ENCODE measurements at regions not wholly inside any gene's neighbourhood (a gene's known extent, or its start where the extent isn't known, plus 50 kb on each side); places are given as distances from the start of the nearest gene placed in this dataset.
A peak's percentile ranks its signal among the peaks of the same experiment; 100 is the strongest.

DNA sequence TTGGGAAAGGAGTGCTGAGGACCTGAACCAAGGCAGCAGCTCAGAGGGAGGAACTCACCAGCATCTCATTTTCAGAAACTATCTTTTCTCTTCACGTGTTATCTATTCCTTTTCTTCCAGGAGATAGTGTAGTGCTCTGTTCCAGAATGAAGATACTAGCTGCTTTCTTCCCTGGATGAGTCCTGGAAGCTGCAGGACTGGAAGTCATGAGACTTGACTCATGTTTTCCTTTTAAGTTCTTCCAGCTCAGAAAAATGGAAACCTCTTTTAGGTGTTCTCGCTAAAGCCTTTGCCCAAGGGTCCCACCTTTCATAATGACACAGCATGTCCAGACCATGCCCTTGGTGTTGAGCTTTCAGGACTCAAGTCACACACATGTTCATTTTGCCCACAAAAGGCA lies 106.7 kb downstream of the UNC5CL start:
- 77 to 91% (median 88%) methylated on average over 2 of the region's 2 CpGs for WGBS, 3 donors
- FAIRE-seq (no peak), DNase-seq (no peak)
- H3K4me1 ChIP-seq (ENCODE audit: control insufficient read depth in 3 of 3, insufficient read depth in 2 of 3, low read depth in 1 of 3, low read length in 2 of 3) = peaks cover 0 to 10% (median 0%) of the 10 kb centered on the region in 3 donors
- no peaks in the 10 kb centered on the region for H3K9me3 ChIP-seq (ENCODE audit: control insufficient read depth in 2 of 2, insufficient read depth in 1 of 2, low read depth in 1 of 2, low read length in 1 of 2)
- H3K27ac ChIP-seq (ENCODE audit: low read depth in 1 of 3, low read length in 2 of 3) = no peak overlapping the region
- no peaks in the 10 kb centered on the region for H3K27me3 ChIP-seq (ENCODE audit: control insufficient read depth in 3 of 3, insufficient read depth in 3 of 3, low read length in 3 of 3)
- no peak overlapping the region for H3K4me3 ChIP-seq (ENCODE audit: low read depth in 1 of 3, low read length in 3 of 3)
- H3K36me3 ChIP-seq (ENCODE audit: control insufficient read depth in 3 of 3, insufficient read depth in 2 of 3, low read depth in 1 of 3, low read length in 3 of 3) = no peaks in the 10 kb centered on the region

DNA sequence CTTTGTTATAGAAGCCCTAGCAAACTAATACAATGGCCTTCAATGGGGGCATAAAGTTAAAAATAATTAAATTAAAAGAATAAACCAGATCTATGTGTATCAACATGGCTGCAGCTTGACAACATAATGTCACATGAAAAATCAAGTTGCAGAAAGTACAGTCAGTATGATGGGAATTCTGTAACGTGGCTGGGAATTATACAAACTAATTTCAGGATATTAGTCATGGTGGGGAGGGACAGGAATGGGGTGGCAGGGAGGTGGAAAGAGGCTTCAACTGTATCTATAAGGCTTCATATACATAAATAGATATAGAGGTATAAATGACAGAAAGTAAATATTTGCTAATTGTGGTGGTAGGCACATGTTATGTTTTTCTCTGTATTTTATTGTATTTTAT lies 107.1 kb downstream of the UNC5CL start:
- Histone ChIP-seq H3K36me3 (ENCODE audit: control insufficient read depth in 3 of 3, insufficient read depth in 2 of 3, low read depth in 1 of 3, low read length in 3 of 3) (no peaks in the 10 kb centered on the region), H3K27me3 (ENCODE audit: control insufficient read depth in 3 of 3, insufficient read depth in 3 of 3, low read length in 3 of 3) (no peaks in the 10 kb centered on the region), H3K4me3 (ENCODE audit: low read depth in 1 of 3, low read length in 3 of 3) (no peak overlapping the region), H3K9me3 (ENCODE audit: control insufficient read depth in 2 of 2, insufficient read depth in 1 of 2, low read depth in 1 of 2, low read length in 1 of 2) (no peaks in the 10 kb centered on the region), H3K27ac (ENCODE audit: low read depth in 1 of 3, low read length in 2 of 3) (no peak overlapping the region), H3K4me1 (ENCODE audit: control insufficient read depth in 3 of 3, insufficient read depth in 2 of 3, low read depth in 1 of 3, low read length in 2 of 3) (peaks cover 0 to 10% (median 0%) of the 10 kb centered on the region in 3 donors)
- FAIRE-seq (no peak), DNase-seq (no peak)
- WGBS, 3 donors = 58 to 67% (median 66%) methylated on average over 1 of the region's 1 CpG

DNA sequence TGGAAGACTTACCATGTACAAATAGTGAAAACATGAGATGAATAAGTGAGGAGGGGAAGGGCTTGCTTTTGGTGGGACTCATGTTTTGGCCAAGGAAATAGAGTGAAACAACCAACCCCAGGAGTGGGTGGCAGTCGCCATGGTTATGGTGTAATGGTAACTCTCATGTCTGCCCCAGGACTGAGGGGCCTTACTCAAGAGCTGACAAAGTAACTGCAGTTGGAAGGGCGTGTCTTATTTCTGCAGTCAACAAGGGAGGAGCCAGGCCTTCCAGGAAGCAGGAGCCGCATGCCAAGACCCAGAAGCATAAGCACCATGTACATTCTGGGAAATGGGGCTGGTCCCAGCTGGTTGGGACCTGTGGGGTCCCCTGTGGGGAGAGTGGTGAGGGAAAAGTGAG lies 108.5 kb downstream of the UNC5CL start:
- 53 to 68% (median 55%) methylated on average over 3 of the region's 3 CpGs for WGBS, 3 donors

DNA sequence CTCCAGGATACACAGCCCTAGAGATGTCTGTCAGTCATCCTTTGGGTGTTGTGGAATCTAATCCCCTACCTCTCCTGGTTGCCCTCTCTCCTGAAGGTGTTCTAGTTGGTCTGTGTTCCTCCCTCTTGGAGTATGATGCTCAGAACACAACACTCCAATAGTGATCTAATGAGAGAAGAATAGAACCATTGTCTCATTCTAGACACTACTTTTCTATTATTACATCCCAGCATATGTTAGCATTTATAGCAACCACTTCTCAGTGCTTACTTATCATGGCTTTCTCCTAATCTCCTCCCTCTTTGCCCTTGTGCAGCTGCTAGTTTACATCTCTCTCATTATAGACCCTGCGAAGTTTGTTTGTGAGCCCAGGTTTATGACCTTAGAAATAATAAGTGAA lies 109.0 kb downstream of the UNC5CL start:
- FAIRE-seq (no peak), DNase-seq (no peak)
- Histone ChIP-seq H3K27me3 (ENCODE audit: control insufficient read depth in 3 of 3, insufficient read depth in 3 of 3, low read length in 3 of 3) (no peaks in the 10 kb centered on the region), H3K4me1 (ENCODE audit: control insufficient read depth in 3 of 3, insufficient read depth in 2 of 3, low read depth in 1 of 3, low read length in 2 of 3) (peaks cover 0 to 10% (median 0%) of the 10 kb centered on the region in 3 donors), H3K9me3 (ENCODE audit: control insufficient read depth in 2 of 2, insufficient read depth in 1 of 2, low read depth in 1 of 2, low read length in 1 of 2) (no peaks in the 10 kb centered on the region), H3K36me3 (ENCODE audit: control insufficient read depth in 3 of 3, insufficient read depth in 2 of 3, low read depth in 1 of 3, low read length in 3 of 3) (no peaks in the 10 kb centered on the region), H3K27ac (ENCODE audit: low read depth in 1 of 3, low read length in 2 of 3) (peak overlapping the region in 1 of 3 donors; percentile 66), H3K4me3 (ENCODE audit: low read depth in 1 of 3, low read length in 3 of 3) (no peak overlapping the region)
- 36 to 73% (median 55%) methylated on average over 1 of the region's 1 CpG for WGBS, 3 donors

More for the DNA sequence above, 108.5 kb downstream of the UNC5CL start:
- Histone ChIP-seq H3K36me3 (ENCODE audit: control insufficient read depth in 3 of 3, insufficient read depth in 2 of 3, low read depth in 1 of 3, low read length in 3 of 3) (no peaks in the 10 kb centered on the region), H3K27me3 (ENCODE audit: control insufficient read depth in 3 of 3, insufficient read depth in 3 of 3, low read length in 3 of 3) (no peaks in the 10 kb centered on the region), H3K27ac (ENCODE audit: low read depth in 1 of 3, low read length in 2 of 3) (peak overlapping the region in 1 of 3 donors; percentile 66), H3K4me1 (ENCODE audit: control insufficient read depth in 3 of 3, insufficient read depth in 2 of 3, low read depth in 1 of 3, low read length in 2 of 3) (peaks cover 0 to 10% (median 0%) of the 10 kb centered on the region in 3 donors), H3K4me3 (ENCODE audit: low read depth in 1 of 3, low read length in 3 of 3) (no peak overlapping the region), H3K9me3 (ENCODE audit: control insufficient read depth in 2 of 2, insufficient read depth in 1 of 2, low read depth in 1 of 2, low read length in 1 of 2) (no peaks in the 10 kb centered on the region)
- FAIRE-seq = no peak
- DNase-seq = peak; percentile 35 to 81

DNA sequence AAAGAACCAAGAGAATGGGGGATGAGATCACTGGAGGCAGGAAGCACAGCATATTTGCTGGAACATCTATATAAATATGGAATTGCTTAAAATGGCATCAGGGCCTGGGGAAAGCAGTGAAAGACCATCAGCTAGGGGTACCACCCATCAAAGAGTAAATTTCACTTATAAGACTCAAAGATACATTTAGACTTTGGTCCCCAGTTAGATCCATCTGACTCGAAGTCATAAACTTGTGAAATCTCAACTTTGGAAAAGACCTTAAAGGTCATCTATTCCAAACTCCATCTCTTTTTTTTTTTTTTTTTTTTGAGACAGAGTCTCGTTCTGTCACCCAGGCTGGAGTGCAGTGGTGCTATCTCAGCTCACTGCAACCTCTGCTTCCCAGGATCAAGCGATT lies 109.8 kb downstream of the UNC5CL start:
- Histone ChIP-seq H3K27ac (ENCODE audit: low read depth in 1 of 3, low read length in 2 of 3) (peak overlapping the region in 1 of 3 donors; percentile 62), H3K9me3 (ENCODE audit: control insufficient read depth in 2 of 2, insufficient read depth in 1 of 2, low read depth in 1 of 2, low read length in 1 of 2) (no peaks in the 10 kb centered on the region), H3K36me3 (ENCODE audit: control insufficient read depth in 3 of 3, insufficient read depth in 2 of 3, low read depth in 1 of 3, low read length in 3 of 3) (no peaks in the 10 kb centered on the region), H3K4me1 (ENCODE audit: control insufficient read depth in 3 of 3, insufficient read depth in 2 of 3, low read depth in 1 of 3, low read length in 2 of 3) (peaks cover 0 to 10% (median 0%) of the 10 kb centered on the region in 3 donors), H3K4me3 (ENCODE audit: low read depth in 1 of 3, low read length in 3 of 3) (no peak overlapping the region), H3K27me3 (ENCODE audit: control insufficient read depth in 3 of 3, insufficient read depth in 3 of 3, low read length in 3 of 3) (no peaks in the 10 kb centered on the region)
- 42 to 71% (median 46%) methylated on average over 3 of the region's 3 CpGs for WGBS, 3 donors
- FAIRE-seq = no peak
- DNase-seq = peak in 1 of 2 donors; percentile 72

DNA sequence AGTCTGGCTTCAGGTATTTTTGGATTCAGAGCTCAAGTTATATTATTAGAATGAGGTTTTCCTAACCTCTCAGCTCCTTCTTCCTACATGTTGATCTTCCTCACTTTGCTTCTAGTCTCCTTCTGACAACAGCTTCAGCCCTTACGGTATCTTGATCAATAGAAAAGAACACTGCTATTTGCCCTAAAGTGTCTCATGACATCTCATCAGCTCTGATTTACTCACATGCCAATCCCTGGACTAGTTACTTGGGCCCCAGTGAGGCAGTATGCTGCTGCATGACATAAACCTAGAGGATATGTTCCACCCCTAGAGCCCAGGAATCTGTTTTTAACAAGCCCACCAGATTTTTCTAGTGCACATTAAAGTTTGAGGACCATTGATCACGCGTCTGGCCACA lies 110.3 kb downstream of the UNC5CL start:
- 94 to 96% (median 95%) methylated on average over 3 of the region's 3 CpGs for WGBS, 3 donors
- FAIRE-seq (no peak), DNase-seq (peak in 1 of 2 donors; percentile 60)
- Histone ChIP-seq H3K4me3 (ENCODE audit: low read depth in 1 of 3, low read length in 3 of 3) (no peak overlapping the region), H3K9me3 (ENCODE audit: control insufficient read depth in 2 of 2, insufficient read depth in 1 of 2, low read depth in 1 of 2, low read length in 1 of 2) (no peaks in the 10 kb centered on the region), H3K27ac (ENCODE audit: low read depth in 1 of 3, low read length in 2 of 3) (peak overlapping the region in 1 of 3 donors; percentile 62), H3K36me3 (ENCODE audit: control insufficient read depth in 3 of 3, insufficient read depth in 2 of 3, low read depth in 1 of 3, low read length in 3 of 3) (no peaks in the 10 kb centered on the region), H3K4me1 (ENCODE audit: control insufficient read depth in 3 of 3, insufficient read depth in 2 of 3, low read depth in 1 of 3, low read length in 2 of 3) (peaks cover 0 to 10% (median 0%) of the 10 kb centered on the region in 3 donors), H3K27me3 (ENCODE audit: control insufficient read depth in 3 of 3, insufficient read depth in 3 of 3, low read length in 3 of 3) (no peaks in the 10 kb centered on the region)

DNA sequence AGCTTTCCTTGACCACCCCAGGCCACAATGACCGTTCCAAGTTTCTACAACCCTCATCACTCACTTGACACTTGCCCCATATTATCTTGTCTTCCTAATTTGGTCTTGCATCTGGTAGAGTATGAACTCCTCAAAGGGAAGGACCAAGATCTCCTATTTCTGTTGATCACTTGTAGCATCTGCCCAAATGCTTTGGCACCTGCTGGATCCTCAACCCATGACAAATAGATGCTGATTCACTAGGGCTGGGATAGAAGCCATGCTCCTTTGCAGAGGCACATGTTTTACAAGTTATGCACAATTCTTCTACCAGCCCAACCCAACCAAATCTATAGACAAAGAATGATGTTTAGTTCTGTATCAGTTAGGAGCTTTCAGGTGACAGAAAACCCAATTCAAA lies 110.7 kb downstream of the UNC5CL start:
- Histone ChIP-seq H3K27ac (ENCODE audit: low read depth in 1 of 3, low read length in 2 of 3) (peak overlapping the region in 1 of 3 donors; percentile 18), H3K36me3 (ENCODE audit: control insufficient read depth in 3 of 3, insufficient read depth in 2 of 3, low read depth in 1 of 3, low read length in 3 of 3) (no peaks in the 10 kb centered on the region), H3K4me1 (ENCODE audit: control insufficient read depth in 3 of 3, insufficient read depth in 2 of 3, low read depth in 1 of 3, low read length in 2 of 3) (peaks cover 0 to 10% (median 0%) of the 10 kb centered on the region in 3 donors), H3K9me3 (ENCODE audit: control insufficient read depth in 2 of 2, insufficient read depth in 1 of 2, low read depth in 1 of 2, low read length in 1 of 2) (no peaks in the 10 kb centered on the region), H3K4me3 (ENCODE audit: low read depth in 1 of 3, low read length in 3 of 3) (no peak overlapping the region), H3K27me3 (ENCODE audit: control insufficient read depth in 3 of 3, insufficient read depth in 3 of 3, low read length in 3 of 3) (no peaks in the 10 kb centered on the region)
- DNase-seq (no peak), FAIRE-seq (no peak)
- 81 to 95% (median 93%) methylated on average over 1 of the region's 1 CpG for WGBS, 3 donors

DNA sequence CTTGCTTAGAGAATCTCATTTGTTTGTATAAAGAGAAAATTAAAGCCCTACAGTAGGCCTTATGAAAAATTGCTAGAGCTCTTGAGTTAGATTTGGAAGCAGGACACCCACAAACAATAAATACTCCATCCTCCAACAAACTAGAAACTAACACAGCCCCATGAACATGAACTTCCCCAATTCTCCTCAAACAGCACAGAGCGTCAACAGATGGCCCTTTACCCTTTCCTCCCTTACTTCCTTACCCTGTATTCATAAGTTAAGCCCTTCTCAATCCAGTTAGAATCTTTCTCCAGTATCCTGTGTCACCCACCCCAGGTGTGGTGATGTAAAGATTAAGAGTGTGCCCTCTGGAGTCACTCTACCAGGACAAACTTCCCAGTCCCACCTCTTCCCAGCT lies 113.7 kb downstream of the UNC5CL start:
- Histone ChIP-seq H3K27me3 (ENCODE audit: control insufficient read depth in 3 of 3, insufficient read depth in 3 of 3, low read length in 3 of 3) (no peaks in the 10 kb centered on the region), H3K27ac (ENCODE audit: low read depth in 1 of 3, low read length in 2 of 3) (no peak overlapping the region), H3K36me3 (ENCODE audit: control insufficient read depth in 3 of 3, insufficient read depth in 2 of 3, low read depth in 1 of 3, low read length in 3 of 3) (no peaks in the 10 kb centered on the region), H3K4me1 (ENCODE audit: control insufficient read depth in 3 of 3, insufficient read depth in 2 of 3, low read depth in 1 of 3, low read length in 2 of 3) (peaks cover 0 to 7% (median 0%) of the 10 kb centered on the region in 3 donors), H3K4me3 (ENCODE audit: low read depth in 1 of 3, low read length in 3 of 3) (no peak overlapping the region), H3K9me3 (ENCODE audit: control insufficient read depth in 2 of 2, insufficient read depth in 1 of 2, low read depth in 1 of 2, low read length in 1 of 2) (no peaks in the 10 kb centered on the region)
- DNase-seq = no peak
- no peak for FAIRE-seq
- 54 to 81% (median 63%) methylated on average over 1 of the region's 1 CpG for WGBS, 3 donors

DNA sequence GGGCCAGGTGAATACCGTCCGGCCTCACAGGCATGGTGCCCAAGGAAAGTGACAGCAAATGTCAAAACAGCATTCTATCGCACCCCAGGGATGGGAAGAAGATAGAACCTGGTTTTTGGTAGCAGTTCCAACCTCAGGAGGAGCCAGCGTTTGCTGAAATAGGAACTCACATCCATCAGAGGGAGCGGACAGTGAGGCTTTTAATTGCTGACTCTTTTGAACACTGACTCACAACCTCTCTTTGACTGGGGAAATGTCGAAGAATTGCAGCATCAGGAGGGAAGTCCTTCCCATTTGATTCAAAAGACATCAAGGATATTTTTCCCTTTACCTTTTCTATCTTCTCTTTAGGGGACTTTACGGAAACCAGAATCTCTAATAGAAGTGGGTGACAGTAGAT lies 114.2 kb downstream of the UNC5CL start:
- 87 to 97% (median 89%) methylated on average over 7 of the region's 7 CpGs for WGBS, 3 donors
- Histone ChIP-seq H3K36me3 (ENCODE audit: control insufficient read depth in 3 of 3, insufficient read depth in 2 of 3, low read depth in 1 of 3, low read length in 3 of 3) (no peaks in the 10 kb centered on the region), H3K4me1 (ENCODE audit: control insufficient read depth in 3 of 3, insufficient read depth in 2 of 3, low read depth in 1 of 3, low read length in 2 of 3) (peaks cover 0 to 3% (median 0%) of the 10 kb centered on the region in 3 donors), H3K27ac (ENCODE audit: low read depth in 1 of 3, low read length in 2 of 3) (no peak overlapping the region), H3K27me3 (ENCODE audit: control insufficient read depth in 3 of 3, insufficient read depth in 3 of 3, low read length in 3 of 3) (no peaks in the 10 kb centered on the region), H3K9me3 (ENCODE audit: control insufficient read depth in 2 of 2, insufficient read depth in 1 of 2, low read depth in 1 of 2, low read length in 1 of 2) (no peaks in the 10 kb centered on the region), H3K4me3 (ENCODE audit: low read depth in 1 of 3, low read length in 3 of 3) (no peak overlapping the region)
- FAIRE-seq = no peak
- no peak for DNase-seq
